ENCODE measurements at regions not wholly inside any gene's neighbourhood (a gene's known extent, or its start where the extent isn't known, plus 50 kb on each side); places are given as distances from the start of the nearest gene placed in this dataset.

DNA sequence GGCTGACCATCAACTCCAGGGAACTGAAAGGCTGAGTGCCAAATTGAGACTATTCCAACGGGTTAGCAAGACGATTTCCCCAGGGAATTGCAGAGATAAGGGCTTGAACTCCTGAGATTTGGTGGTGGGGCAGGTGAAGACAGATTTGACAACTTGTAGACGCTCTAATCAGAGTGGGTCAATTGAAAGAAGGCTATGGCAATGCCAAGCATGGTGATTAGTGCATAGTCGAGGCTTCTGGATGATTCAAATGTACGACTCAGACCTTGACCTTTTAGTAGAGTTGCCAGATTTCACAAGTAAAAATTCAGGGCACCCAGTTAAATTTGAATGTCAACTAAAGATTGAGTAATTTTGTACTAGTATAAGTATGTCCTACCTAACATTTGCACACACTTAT lies 302.1 kb upstream of the SPAG17 start:
- TF ChIP-seq, protein P1, sequence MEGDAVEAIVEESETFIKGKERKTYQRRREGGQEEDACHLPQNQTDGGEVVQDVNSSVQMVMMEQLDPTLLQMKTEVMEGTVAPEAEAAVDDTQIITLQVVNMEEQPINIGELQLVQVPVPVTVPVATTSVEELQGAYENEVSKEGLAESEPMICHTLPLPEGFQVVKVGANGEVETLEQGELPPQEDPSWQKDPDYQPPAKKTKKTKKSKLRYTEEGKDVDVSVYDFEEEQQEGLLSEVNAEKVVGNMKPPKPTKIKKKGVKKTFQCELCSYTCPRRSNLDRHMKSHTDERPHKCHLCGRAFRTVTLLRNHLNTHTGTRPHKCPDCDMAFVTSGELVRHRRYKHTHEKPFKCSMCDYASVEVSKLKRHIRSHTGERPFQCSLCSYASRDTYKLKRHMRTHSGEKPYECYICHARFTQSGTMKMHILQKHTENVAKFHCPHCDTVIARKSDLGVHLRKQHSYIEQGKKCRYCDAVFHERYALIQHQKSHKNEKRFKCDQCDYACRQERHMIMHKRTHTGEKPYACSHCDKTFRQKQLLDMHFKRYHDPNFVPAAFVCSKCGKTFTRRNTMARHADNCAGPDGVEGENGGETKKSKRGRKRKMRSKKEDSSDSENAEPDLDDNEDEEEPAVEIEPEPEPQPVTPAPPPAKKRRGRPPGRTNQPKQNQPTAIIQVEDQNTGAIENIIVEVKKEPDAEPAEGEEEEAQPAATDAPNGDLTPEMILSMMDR (IDR thresholded peaks at IDR 0.05; ENCODE audit: poor library complexity), result no peak
- TF ChIP-seq EZH2 (IDR thresholded peaks at IDR 0.05; ENCODE audit: borderline replicate concordance), result no peak

Data from hepatocyte (in vitro differentiated cells).